Endometrial microvascular endothelial cells (primary cell): ENCODE measurements at regions not wholly inside any gene's neighbourhood (a gene's known extent, or its start where the extent isn't known, plus 50 kb on each side); places are given as distances from the start of the nearest gene placed in this dataset.

Source experiments
- in situ Hi-C: cut with HindIII; loops from 2 replicates; pipeline ENCODE4 v1.10.0; 2017; ENCODE audit warnings: low sequenced_read_pairs, low pct_unique_long_range_greater_than_20kb; ENCODE audit errors: inconsistent ontology term

DNA sequence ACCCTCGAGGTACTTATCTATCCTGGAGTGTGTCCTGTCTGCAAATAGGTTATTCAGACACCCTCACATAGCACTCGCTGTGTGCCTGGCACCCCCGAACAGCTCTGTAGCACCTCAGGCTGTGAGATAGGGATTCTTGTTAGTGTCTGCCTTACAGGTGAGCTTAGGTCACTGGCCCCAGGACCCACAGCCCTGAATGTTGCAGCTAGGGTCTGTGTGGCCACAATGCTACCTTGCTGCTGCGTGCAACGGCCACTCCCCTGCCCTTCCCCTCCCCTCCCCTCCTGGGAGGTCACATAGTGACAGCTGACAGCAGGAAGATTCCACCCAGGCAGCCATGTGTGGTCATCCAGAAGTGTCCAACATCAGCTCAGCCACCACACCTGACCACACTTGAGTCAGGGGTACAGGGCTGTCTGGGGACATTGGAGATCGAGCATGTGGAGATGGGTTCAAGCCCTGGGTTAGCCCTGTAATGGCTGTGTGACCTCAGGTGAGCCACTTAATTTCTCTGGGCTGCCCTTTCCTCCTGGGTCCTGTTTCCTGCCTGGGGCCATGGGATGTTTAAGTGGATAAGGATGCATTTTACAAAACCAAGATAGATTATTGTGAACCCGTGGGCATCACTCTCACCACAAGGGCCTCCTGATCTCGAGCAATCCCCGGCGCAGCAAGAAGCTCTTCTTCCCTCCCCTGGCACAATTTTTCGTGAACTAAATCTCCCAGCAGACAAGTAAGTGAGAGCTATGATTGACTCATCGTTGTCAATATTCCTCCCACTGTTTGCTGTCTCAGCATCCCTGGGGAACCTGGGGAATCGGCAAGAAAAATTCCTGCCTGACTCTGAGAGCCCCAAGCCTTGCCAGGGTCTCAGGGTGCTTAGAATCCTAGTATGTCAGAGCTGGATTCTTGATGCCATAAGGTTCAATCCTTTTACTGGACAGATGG is 208.7 kb downstream of the PTPRU start:
- in situ Hi-C loops, result no loop called here

DNA sequence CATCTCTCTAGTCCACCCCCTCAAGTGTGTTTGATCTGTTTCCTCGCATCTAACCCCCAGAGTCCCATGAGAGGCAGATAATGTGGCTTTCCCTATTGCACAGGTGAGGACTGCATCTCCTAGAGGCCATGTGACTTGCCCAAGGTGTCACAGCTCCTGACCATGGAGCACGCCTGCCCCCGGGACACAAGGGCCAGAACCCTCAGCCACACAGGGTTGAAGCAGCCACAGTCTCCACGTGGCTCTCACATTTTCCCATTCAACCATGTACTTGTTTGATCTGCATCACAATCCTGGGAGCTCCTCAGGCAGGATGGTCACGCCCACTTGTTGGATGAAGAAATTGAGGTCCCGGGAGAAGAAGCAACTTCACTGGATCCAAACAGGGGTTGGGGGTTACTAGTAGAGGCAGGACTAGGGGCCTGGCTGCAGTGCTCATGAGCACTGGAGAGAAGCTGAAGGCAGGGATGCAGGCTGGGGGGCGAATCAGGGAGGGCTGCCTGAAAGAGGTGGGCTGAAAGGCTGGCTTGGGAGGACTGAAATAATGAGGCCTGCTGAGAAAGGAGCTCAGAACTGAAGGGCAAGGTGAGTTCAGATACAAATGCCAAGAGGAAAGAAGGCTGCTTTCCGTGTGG is 207.9 kb downstream of the PTPRU start:
- in situ Hi-C loops, result no loop called here

DNA sequence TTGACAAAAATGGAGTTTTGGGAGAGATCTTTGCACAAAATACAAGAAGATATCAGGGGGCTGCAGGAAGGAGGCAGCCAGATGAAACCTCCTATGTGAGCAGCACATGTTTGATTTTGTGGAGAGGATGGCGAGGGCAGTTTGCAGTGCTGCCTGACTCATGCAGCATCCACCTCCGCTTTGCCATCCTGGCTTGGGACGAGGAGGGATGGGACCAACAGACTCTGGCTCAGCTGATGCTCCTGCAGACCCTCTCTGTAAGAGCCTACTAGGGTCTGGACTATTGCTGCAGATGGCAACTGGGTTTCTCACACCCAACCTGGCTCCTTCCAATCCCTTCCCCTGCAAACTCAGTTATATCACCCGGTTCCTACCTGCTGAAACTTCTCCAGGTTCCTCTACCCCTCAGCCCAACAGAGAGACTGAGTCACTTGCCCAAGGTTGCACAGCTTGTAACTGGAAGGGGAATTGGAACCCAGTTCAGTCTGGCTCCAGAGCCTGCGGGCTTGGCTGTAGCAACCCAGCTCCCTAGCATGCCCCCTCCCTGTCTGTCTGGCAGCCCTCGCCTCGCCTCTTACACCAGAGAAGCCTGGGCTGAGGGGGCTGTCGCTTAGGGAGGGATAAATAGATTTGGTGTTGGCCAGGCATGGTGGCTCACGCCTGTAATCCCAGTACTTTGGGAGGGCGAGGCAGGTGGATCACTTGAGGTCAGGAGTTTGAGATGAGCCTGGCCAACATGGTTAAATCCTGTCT is 205.8 kb downstream of the PTPRU start:
- in situ Hi-C loops, result no loop called here

DNA sequence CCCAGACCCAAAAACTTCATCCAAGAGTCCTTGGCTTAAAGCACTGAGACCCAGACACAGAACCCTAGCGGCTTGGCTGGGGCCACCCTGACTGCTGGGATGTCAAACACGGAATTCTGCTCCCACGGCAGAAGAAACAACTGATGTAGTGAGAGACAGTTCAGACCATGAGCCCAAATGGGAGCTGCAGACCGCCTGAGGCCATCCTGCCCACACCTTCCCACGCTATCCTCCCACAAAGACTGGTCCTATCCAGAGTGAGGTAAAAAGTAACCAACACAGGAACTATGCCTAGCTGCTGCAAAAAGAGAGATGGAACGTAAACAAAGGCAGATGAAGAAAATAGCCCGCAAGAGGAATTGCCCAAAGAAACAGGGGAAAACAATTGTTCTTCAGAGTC is 203.3 kb downstream of the PTPRU start:
- in situ Hi-C loops, result no loop called here

DNA sequence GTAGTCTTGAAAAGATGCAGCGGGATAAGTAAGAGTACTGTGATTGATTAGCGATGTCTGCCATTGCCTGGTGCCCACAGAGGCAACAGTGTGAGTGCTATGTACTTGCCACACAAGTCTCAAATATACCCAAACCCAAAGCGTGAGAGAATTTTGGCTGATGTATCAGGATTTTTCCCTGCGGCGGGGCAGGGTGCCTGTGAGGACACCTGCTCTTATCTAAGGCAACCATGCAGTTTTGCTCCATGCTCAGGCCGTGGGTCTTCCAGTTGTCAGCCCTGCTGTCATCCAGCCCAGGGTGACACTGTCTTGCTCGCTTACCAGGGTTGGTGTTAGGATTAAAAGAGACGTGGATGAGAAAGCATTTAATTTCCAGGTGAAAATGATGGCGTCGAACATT is 202.7 kb downstream of the PTPRU start:
- in situ Hi-C loops, result no loop called here

DNA sequence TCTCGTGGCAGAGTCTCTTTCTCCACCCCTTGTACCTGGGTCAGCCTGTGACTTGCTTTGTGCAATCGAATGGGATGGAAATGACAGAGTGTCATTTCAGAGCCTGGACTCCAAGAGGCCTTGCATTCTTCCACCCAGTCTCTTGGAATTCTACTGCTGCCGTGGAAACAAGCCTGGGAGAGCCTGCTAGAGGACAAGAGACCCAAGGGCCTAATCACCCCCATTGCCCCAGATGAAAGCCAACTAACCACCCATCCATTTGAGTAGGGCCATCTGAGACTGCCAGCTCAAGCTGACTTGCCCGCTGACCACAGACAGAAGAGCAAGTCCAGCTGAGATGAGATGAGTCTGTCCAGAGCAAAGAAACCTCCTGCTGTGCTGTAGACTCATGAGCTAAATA is 201.6 kb downstream of the PTPRU start:
- in situ Hi-C loops, result no loop called here

DNA sequence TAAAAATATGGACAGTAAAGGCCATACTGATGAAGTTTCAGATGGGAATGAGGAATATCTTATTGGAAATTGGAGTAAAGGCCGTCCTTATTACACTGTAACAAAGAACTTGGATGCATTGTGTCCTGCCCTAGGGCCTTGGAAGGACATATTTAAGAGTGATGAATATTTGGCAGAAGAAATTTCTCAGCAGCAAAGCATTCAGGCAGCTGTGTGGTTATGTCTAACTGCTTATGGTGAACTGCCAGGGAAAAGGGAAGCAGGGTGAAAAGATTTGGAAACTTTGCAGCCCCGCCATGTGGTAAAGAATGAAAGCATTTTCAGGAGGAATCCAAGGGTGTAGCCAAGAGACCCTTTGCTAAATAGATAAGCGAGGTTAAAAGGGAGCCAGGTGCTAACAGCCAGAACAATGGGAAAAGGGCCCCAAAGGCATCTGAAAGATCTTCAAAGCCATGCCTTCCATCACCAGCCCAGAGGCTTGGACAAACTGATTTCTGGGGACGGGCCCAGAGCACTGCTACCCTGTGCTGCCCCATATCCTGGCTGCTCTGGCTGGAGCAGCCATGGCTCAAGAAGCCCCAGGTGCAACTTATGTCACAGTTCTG is 200.0 kb downstream of the PTPRU start:
- in situ Hi-C loops, result no loop called here

DNA sequence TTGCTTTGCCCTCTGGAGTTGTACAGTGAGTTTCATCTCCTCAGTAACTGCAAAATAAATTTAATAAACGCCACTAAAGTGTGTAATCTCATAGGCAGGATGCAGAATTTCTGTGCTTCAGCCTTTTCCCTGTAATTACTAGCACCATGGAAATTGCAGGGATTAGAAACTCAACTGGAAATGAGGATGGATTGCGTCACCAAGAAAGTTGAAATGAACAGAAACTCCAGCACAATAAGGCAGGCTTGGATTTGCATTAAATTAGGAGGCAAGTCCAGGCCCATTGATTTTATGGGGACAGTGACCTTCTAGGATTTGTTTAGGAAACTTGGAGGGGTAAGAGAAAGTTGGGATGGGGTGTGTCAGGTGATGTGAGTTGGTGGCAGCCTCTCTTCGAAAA is 197.5 kb downstream of the PTPRU start:
- in situ Hi-C loops, result no loop called here

DNA sequence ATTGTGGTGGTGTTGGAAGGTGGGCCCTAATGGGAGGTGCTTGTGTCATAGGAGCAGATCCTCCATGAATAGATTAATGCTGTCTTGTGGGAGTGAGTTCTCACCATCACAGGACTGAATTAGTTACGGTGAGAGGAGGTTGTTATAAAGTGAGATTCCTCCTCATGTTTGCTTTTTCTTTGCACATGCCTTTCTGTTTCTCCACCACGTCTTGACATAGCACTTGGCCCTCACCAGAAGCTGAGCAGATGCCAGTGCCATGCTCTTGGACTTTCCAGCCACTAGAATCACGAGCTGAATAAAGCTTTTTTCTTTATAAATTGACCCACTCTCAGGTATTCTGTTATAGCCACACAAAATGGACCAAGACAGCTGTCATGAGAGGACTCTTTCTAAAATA is 194.8 kb downstream of the PTPRU start:
- in situ Hi-C loops, result no loop called here

DNA sequence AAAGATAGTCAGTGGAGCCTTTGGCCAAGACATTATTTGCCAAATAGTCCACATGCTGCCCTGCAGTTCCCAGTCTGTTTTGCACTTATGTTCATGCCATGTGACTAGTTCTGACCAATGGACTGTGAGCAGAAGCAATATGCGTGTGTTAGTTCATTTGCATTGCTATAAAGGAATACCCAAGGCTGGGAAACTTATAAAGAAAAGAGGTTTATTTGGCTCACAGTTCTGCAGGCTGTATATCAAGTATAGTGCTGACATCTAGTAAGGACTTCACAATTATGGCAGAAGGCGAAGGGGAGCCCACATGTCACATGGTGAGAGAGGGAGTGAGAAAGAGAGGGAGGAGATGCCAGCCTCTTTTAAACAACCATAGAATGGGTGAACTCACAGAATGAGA is 193.3 kb downstream of the PTPRU start:
- in situ Hi-C loops, result no loop called here

DNA sequence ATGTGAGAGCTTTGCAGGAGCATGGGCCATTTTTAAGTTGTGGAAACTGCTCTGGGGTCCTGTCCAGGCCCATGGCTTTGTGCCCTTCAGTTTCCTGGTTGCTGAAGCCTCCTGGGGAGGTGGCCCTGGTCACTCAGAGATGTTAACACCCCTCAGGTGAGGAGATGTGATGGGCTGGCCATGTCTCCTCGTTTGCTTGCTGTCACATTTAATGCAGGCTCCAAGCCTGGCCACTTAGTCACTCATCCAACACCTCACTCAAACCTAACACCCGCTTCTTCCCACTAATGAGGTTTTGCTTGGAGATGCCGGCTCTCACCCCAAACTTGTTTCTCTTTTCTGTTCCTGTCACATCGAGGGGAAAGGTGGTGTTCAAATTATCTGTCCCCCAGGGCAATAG is 192.7 kb downstream of the PTPRU start:
- in situ Hi-C loops, result no loop called here

DNA sequence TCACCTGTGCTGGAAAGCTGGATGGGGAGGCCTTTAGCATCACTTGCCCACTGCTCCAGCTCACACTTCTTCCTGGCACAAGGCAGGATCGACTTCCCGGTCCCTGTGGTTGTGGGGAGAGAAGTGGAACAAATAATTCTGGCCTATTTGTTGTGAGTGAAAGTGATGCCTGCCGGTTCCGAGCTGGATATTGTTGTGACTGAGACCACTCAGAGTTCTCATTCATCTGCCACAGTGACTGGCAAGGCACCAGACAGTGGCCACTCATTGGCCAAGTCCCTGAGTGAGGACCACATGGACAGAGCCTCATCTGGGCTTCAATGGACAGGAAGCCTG is 191.9 kb downstream of the PTPRU start:
- in situ Hi-C loops, result no loop called here

DNA sequence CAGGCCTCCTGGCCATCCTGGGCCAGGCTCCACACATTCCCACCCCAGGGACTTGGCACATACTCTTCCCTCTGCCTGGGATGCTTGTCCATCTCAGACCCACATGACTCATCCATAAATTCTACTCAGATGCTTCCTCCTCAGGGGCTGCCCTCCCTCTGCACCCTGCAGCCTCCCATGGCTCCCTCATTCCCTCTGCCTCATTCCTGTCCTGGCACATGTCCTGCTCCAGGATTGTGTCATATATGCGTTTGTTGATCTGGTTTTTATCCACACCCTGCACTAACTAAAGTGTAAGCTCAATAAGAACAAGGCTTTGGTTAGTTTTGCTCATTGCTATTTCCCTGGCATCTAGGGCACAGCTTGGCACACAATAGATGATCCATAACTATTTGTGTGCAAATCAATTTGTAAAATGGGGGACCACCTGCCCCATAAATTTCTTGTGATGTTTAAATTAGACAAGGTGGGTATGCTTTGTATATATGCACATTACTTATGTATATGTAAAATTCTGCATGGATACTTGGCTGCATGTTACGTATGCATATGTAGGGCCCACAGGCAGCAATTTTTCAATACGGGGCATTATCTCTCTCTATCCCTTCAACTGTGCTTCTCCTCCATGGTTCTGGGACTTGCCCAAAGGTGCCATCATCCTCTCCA is 191.4 kb downstream of the PTPRU start:
- in situ Hi-C loops, result no loop called here

DNA sequence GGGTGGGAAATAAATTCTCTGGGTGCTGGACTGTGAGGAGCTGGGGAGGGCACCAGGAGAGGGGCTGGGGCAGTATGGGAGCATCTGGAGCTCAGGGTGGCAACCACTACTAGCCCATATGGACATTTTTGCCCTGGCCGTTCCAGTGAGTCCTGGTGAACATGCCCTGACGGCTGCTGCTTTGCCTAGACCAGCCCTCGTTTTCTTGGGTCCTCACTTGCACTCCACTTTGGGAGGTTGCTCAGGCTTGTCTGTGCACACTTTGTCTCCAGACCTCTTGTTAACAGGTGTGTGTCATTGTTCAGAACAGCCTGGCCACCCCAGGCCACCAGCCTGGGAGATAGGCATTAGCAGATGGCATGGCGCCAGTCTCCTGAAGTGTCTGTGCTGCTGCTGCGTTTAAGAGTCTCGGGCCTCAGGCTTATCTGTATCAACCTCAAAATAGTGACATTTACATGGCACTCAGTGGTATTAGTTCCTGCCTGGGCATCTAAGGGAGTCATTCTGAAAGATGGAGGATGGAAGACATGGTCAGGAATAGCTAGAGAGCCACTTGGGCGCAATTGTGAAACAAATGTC is 190.5 kb downstream of the PTPRU start:
- in situ Hi-C loops, result no loop called here

DNA sequence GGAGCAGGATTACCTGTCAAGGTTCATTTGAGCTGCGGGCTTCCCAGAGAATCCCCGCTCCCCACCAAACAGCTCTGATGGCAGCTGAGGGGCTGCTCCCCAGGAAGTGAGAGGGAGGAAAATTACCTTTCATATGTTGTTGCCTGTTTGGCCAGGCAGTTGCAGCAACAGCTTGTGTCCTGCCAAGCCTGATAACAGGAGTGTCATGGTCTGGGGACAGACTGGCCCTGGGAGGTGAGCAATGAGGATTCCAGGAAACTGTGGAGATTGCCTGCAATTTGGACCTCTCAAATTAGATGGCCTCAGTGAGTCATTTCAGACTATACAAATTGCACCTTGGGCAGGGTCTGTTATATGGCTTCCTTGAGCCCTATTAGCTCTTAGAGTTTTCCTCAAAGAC is 189.3 kb downstream of the PTPRU start:
- in situ Hi-C loops, result no loop called here

DNA sequence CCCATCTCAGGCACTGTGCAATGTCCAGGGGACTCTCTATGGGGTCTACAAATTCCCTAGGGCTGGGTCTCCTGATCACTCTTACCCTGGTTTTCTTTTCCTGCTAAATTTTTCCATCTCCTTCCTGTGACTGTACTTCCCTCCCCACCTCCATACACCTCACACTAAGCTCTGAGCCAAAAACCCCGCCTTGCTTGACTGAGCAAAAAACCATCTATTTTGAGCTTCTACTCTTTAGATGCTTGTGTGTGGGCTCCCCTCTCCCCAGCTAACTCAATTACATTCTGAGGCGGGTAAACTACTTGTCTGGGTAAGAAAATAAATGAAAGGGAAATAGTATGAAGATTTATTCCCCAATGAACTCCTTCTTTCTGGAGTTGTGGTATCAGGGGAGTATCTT is 187.9 kb downstream of the PTPRU start:
- in situ Hi-C loops, result no loop called here

DNA sequence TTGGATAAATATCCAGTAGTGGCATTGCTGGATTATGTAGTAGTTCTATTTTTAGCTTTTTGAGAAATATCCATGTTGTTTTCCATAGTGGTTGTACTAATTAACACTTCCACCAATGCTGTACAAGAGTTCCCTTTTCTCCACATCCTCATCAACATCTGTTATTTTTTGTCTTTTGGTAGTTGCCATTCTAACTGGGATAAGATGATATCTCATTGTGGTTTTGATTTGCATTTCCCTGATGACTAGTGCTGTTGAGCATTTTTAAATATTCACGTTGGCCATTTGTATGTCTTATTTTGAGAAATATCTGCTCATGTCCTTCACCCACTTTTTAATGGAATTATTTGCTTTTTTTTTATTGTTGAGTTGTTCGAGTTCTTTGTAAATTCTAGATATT is 183.9 kb downstream of the PTPRU start:
- in situ Hi-C loops, result no loop called here

DNA sequence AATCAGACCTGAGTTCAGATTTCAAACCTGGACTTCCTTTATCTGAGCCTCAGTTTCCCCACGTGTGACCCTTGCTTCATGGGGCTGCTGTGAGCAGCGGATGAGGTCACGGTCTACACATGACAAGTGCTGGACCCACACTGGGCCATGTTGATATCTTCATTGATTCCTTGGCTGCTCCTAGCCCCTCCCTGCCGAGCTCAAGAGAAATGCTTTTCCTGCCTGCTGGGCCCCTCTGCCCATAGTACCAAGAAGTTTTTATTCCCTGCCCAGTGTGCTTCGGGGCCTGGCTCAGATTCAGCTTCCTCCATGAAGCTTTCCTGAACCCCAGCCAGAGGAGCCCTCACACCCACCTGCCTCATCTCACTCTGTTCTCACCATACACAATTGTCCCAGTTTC is 181.6 kb downstream of the PTPRU start:
- in situ Hi-C loops, result no loop called here
